ENCODE measurements at regions not wholly inside any gene's neighbourhood (a gene's known extent, or its start where the extent isn't known, plus 50 kb on each side); places are given as distances from the start of the nearest gene placed in this dataset.
"Not testable (repeated sequence)": the region's sequence is repeated elsewhere in the genome, so short reads cannot be mapped to it uniquely, and the experiment has no call there.

DNA sequence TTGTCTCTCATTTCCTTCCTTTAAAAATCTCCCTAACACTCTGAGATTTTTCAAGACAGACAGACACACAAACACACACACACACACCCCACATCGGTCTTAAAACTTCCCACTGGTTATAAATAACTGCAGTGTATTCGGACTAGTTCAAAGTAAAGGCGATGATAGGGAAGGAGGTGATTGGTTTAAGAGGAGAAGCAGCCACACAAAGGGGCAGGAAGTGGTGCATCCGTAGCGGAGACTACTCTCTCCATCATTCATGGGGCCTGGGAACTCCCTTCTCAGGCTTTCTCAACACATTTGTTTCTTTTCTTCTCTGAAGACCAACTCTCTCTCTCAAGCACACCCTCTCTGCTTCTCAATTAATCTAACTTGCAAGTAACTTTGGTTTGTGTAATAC is 149.1 kb upstream of the DPP10 start:
- TF ChIP-seq, protein P1, sequence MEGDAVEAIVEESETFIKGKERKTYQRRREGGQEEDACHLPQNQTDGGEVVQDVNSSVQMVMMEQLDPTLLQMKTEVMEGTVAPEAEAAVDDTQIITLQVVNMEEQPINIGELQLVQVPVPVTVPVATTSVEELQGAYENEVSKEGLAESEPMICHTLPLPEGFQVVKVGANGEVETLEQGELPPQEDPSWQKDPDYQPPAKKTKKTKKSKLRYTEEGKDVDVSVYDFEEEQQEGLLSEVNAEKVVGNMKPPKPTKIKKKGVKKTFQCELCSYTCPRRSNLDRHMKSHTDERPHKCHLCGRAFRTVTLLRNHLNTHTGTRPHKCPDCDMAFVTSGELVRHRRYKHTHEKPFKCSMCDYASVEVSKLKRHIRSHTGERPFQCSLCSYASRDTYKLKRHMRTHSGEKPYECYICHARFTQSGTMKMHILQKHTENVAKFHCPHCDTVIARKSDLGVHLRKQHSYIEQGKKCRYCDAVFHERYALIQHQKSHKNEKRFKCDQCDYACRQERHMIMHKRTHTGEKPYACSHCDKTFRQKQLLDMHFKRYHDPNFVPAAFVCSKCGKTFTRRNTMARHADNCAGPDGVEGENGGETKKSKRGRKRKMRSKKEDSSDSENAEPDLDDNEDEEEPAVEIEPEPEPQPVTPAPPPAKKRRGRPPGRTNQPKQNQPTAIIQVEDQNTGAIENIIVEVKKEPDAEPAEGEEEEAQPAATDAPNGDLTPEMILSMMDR (IDR thresholded peaks at IDR 0.05; ENCODE audit: low read length), result no peak
- no peak for TF ChIP-seq EZH2 (IDR thresholded peaks at IDR 0.05; ENCODE audit: borderline replicate concordance, low read length)
- no peak overlapping the region for H2AFZ ChIP-seq (ENCODE audit: low read length)
- no peaks in the 10 kb centered on the region for H3K36me3 ChIP-seq (ENCODE audit: insufficient read depth, low read length)
- no peaks in the 10 kb centered on the region for H4K20me1 ChIP-seq (ENCODE audit: insufficient read depth, low read length)
- H3K4me2 ChIP-seq (ENCODE audit: low read length), result no peak overlapping the region
- H3K4me3 ChIP-seq (ENCODE audit: low read depth, low read length, poor library complexity, severe bottlenecking), result no peak overlapping the region
- no peaks in the 10 kb centered on the region for H3K27me3 ChIP-seq (ENCODE audit: insufficient read depth, low read length)
- H3K9me2 ChIP-seq (ENCODE audit: low read depth, low read length), result no peaks in the 10 kb centered on the region
- no peaks in the 10 kb centered on the region for H3K79me2 ChIP-seq (ENCODE audit: insufficient read depth, low read length)
- H3K27ac ChIP-seq (ENCODE audit: low read depth, low read length, poor library complexity, severe bottlenecking), result no peak overlapping the region
- no peaks in the 10 kb centered on the region for H3K9me3 ChIP-seq (ENCODE audit: low read length)
- no peaks in the 10 kb centered on the region for H3F3A ChIP-seq (ENCODE audit: insufficient read depth, low read length)
- H3K4me1 ChIP-seq (ENCODE audit: insufficient read depth, low read length, severe bottlenecking), result no peaks in the 10 kb centered on the region
- H3K9ac ChIP-seq (ENCODE audit: low read length), result no peak overlapping the region

DNA sequence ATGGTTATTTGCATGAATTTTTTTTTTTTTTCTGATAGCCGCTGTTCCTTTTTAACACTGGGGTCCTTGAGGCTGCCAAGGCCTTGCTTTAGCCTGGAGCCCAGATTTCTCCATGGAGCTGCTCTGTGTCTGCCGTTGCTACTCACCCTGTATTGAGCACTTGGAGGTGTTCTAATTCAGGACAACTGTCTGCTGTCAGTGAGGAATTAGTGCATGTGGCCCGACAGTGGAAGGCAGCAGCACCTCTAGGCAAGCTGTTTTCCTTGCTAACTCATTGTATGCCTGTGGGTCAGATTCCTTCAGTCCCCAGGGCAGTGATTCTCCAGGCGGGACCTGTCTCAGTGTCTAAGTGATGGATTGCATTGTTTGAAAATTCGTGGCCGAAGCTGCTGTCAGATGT is 147.7 kb upstream of the DPP10 start:
- H3K4me3 ChIP-seq (ENCODE audit: low read depth, low read length, poor library complexity, severe bottlenecking), result no peak overlapping the region

DNA sequence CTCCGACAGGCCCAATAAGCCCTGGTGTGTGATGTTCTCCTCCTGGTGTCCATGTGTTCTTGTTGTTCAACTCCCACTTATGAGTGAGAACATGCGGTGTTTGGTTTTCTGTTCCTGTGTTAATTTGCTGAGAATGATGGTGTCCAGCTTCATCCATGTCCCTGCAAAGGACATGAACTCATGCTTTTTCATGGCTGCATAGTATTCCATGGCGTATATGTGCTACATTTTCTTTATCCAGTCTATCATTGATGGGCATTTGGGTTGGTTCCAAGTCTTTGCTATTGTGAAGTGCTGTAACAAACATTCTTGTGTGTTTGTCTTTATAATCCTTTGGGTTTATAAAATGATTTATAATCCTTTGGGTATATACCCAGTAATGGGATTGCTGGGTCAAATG is 142.1 kb upstream of the DPP10 start:
- H3K9me2 ChIP-seq (ENCODE audit: low read depth, low read length); H3K9ac ChIP-seq (ENCODE audit: low read length); H3K4me3 ChIP-seq (ENCODE audit: low read depth, low read length, poor library complexity, severe bottlenecking): not testable (repeated sequence)

More for the DNA sequence above, 147.7 kb upstream of the DPP10 start:
- Histone ChIP-seq H2AFZ (ENCODE audit: low read length) (no peak overlapping the region), H3K9me2 (ENCODE audit: low read depth, low read length) (no peaks in the 10 kb centered on the region), H3K27ac (ENCODE audit: low read depth, low read length, poor library complexity, severe bottlenecking) (no peak overlapping the region), H3K36me3 (ENCODE audit: insufficient read depth, low read length) (no peaks in the 10 kb centered on the region), H3F3A (ENCODE audit: insufficient read depth, low read length) (no peaks in the 10 kb centered on the region), H3K4me2 (ENCODE audit: low read length) (no peak overlapping the region), H3K27me3 (ENCODE audit: insufficient read depth, low read length) (no peaks in the 10 kb centered on the region), H3K4me1 (ENCODE audit: insufficient read depth, low read length, severe bottlenecking) (no peaks in the 10 kb centered on the region), H3K9me3 (ENCODE audit: low read length) (no peaks in the 10 kb centered on the region), H4K20me1 (ENCODE audit: insufficient read depth, low read length) (no peaks in the 10 kb centered on the region), H3K9ac (ENCODE audit: low read length) (no peak overlapping the region), H3K79me2 (ENCODE audit: insufficient read depth, low read length) (no peaks in the 10 kb centered on the region)
- TF ChIP-seq EZH2 (IDR thresholded peaks at IDR 0.05; ENCODE audit: borderline replicate concordance, low read length), result no peak
- TF ChIP-seq, protein P1 (IDR thresholded peaks at IDR 0.05; ENCODE audit: low read length), result no peak

DNA sequence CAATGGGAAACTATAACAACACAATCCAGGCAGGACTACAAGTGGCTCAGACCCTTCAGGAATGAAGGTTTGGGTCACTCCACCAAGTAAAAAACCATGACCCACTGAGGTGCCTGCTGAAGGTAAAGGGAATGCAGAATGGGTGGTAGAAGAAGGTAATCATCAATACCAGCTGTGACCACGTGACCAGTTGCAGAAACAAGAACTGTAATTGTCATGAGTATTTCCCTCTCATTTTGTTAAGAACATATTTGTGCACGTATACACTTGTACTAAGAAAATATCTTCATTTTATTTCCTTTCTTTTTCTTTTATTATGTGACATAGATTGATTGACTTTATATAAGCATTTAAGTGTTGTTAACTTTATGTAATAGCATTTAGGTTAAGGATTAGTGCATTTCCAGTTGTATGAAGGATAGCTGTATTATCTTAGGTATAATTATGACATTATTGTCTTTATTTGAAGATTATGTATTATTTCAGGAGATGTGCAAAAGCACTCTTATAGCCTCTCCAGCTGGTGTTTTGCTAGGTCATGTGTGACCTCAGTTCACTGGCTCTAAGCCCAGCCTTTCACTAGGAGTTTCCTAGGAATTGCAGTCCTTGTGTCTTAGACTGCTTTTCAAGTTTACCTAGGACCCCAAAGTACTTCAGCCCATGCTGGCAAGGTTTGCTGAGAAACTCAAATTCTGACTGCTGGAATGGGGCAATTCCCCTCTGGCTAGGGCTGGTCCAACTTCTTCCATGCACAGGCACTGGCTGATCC is 125.7 kb upstream of the DPP10 start:
- Histone ChIP-seq H4K20me1 (ENCODE audit: insufficient read depth, low read length) (no peaks in the 10 kb centered on the region), H3K79me2 (ENCODE audit: insufficient read depth, low read length) (no peaks in the 10 kb centered on the region), H3K4me3 (ENCODE audit: low read depth, low read length, poor library complexity, severe bottlenecking) (no peak overlapping the region), H3K9ac (ENCODE audit: low read length) (no peak overlapping the region), H3K9me3 (ENCODE audit: low read length) (no peaks in the 10 kb centered on the region), H3K4me1 (ENCODE audit: insufficient read depth, low read length, severe bottlenecking) (no peaks in the 10 kb centered on the region), H3K27me3 (ENCODE audit: insufficient read depth, low read length) (no peaks in the 10 kb centered on the region; the same call in 1 of the 2 replicates), H3K9me2 (ENCODE audit: low read depth, low read length) (no peaks in the 10 kb centered on the region), H2AFZ (ENCODE audit: low read length) (no peak overlapping the region), H3K27ac (ENCODE audit: low read depth, low read length, poor library complexity, severe bottlenecking) (no peak overlapping the region), H3F3A (ENCODE audit: insufficient read depth, low read length) (no peaks in the 10 kb centered on the region), H3K36me3 (ENCODE audit: insufficient read depth, low read length) (no peaks in the 10 kb centered on the region), H3K4me2 (ENCODE audit: low read length) (no peak overlapping the region)
- no peak for TF ChIP-seq EZH2 (IDR thresholded peaks at IDR 0.05; ENCODE audit: borderline replicate concordance, low read length)
- TF ChIP-seq, protein P1 (IDR thresholded peaks at IDR 0.05; ENCODE audit: low read length), result no peak

More for the DNA sequence above, 142.1 kb upstream of the DPP10 start:
- H3K36me3 ChIP-seq (ENCODE audit: insufficient read depth, low read length); H3K79me2 ChIP-seq (ENCODE audit: insufficient read depth, low read length); H3K4me2 ChIP-seq (ENCODE audit: low read length); H3K27me3 ChIP-seq (ENCODE audit: insufficient read depth, low read length); H3F3A ChIP-seq (ENCODE audit: insufficient read depth, low read length); H2AFZ ChIP-seq (ENCODE audit: low read length); H3K4me1 ChIP-seq (ENCODE audit: insufficient read depth, low read length, severe bottlenecking); H3K9me3 ChIP-seq (ENCODE audit: low read length); H3K27ac ChIP-seq (ENCODE audit: low read depth, low read length, poor library complexity, severe bottlenecking); H4K20me1 ChIP-seq (ENCODE audit: insufficient read depth, low read length): not testable (repeated sequence)

Measured in OCI-LY1 (cell line).